ENCODE measurements at regions not wholly inside any gene's neighbourhood (a gene's known extent, or its start where the extent isn't known, plus 50 kb on each side); places are given as distances from the start of the nearest gene placed in this dataset.

GRCh38 chr9:80691229-80691628 is 998.1 kb downstream of the TLE1 start:
- Histone ChIP-seq H3K14ac (ENCODE audit: insufficient read length) (no peak overlapping the region), H2BK5ac (ENCODE audit: low read depth, low read length) (no peak overlapping the region), H2AFZ (ENCODE audit: low read length) (no peak overlapping the region), H3K4me3 (ENCODE audit: extremely low read depth in 1 of 4, insufficient read depth in 2 of 4, low read depth in 3 of 4, low read length in 4 of 4) (no peak overlapping the region), H3K4me2 (ENCODE audit: insufficient read depth in 1 of 2, low read depth in 2 of 2, low read length in 2 of 2) (no peak overlapping the region), H3K18ac (ENCODE audit: extremely low read depth, low read length) (no peak overlapping the region), H3K56ac (replicated peaks; ENCODE audit: insufficient read length, low read depth, low read length) (no peak overlapping the region), H3K4ac (replicated peaks; ENCODE audit: insufficient read length, low read depth, low read length) (no peak overlapping the region), H3K27me3 (replicated peaks in 1 of 4; ENCODE audit: control insufficient read depth in 3 of 4, extremely low read depth in 1 of 4, insufficient read depth in 3 of 4, low read length in 3 of 4) (no peaks in the 10 kb centered on the region), H2BK120ac (replicated peaks; ENCODE audit: low read depth, low read length) (no peak overlapping the region), H4K20me1 (replicated peaks in 1 of 2; ENCODE audit: control insufficient read depth in 1 of 2, insufficient read depth in 2 of 2, low read length in 2 of 2) (no peaks in the 10 kb centered on the region), H3K36me3 (ENCODE audit: control insufficient read depth in 2 of 4, insufficient read depth in 4 of 4, low read length in 3 of 4) (no peaks in the 10 kb centered on the region), H3K23me2 (ENCODE audit: low read depth, low read length) (no peaks in the 10 kb centered on the region), H3K79me2 (ENCODE audit: control insufficient read depth in 1 of 2, insufficient read depth in 2 of 2, low read length in 2 of 2) (no peaks in the 10 kb centered on the region), H4K5ac (ENCODE audit: insufficient read length, low read depth, low read length) (no peak overlapping the region), H3K9ac (replicated peaks in 1 of 4; ENCODE audit: extremely low read depth in 1 of 4, low read depth in 3 of 4, low read length in 3 of 4) (no peak overlapping the region), H4K91ac (replicated peaks; ENCODE audit: insufficient read length, low read length) (no peak overlapping the region), H3K4me1 (replicated peaks in 1 of 4; ENCODE audit: control insufficient read depth in 3 of 4, insufficient read depth in 4 of 4, low read length in 3 of 4) (no peaks in the 10 kb centered on the region), H3K27ac (ENCODE audit: low read depth, low read length) (no peak overlapping the region), H3K79me1 (ENCODE audit: low read depth, low read length) (no peaks in the 10 kb centered on the region), H4K8ac (ENCODE audit: extremely low read depth, insufficient read depth, low read length) (no peak overlapping the region), H2BK12ac (ENCODE audit: low read depth, low read length) (no peak overlapping the region), H2BK20ac (ENCODE audit: low read length) (no peak overlapping the region), H2BK15ac (ENCODE audit: low read length) (no peak overlapping the region), H3K23ac (ENCODE audit: insufficient read length) (no peak overlapping the region), H3K9me3 (ENCODE audit: insufficient read depth in 2 of 2, low read depth in 1 of 2, low read length in 1 of 2) (no peaks in the 10 kb centered on the region; a peak in 1 of 4 replicates), H2AK5ac (ENCODE audit: low read depth, low read length) (no peak overlapping the region)
- ChIA-PET POLR2A (ENCODE audit: partially characterized antibody) (no interaction called here), CTCF (ENCODE audit: partially characterized antibody) (interaction anchor here (0.6 kb wide), 1 partner anchor 1271 kb away, joined by 3 read pairs; no protein-coding TSS in a partner anchor)
- DNase-seq (ENCODE audit: low read depth in 1 of 2, low spot score in 2 of 2), result no peak
- FAIRE-seq, result no peak
- TF ChIP-seq TCF12 (IDR thresholded peaks at IDR 0.05; ENCODE audit: low read depth, low read length) (no peak), SP1 (IDR thresholded peaks at IDR 0.05; ENCODE audit: low read depth, low read length) (no peak), POU5F1 (IDR thresholded peaks at IDR 0.05; ENCODE audit: low read depth, low read length) (no peak), TAF1 (IDR thresholded peaks at IDR 0.05; ENCODE audit: low read depth, low read length) (no peak), USF2 (IDR thresholded peaks at IDR 0.05; ENCODE audit: low read length) (no peak), CHD1 (IDR thresholded peaks at IDR 0.05; ENCODE audit: low read depth, low read length) (no peak), RNF2 (IDR thresholded peaks at IDR 0.05; ENCODE audit: borderline replicate concordance, low read depth, low read length, missing control alignments, poor library complexity, severe bottlenecking) (no peak), NANOG (IDR thresholded peaks at IDR 0.05; ENCODE audit: insufficient read depth, low read depth, low read length, poor library complexity, severe bottlenecking) (no peak), BACH1 (IDR thresholded peaks at IDR 0.05; ENCODE audit: low read length) (no peak), CBX5 (IDR thresholded peaks at IDR 0.05; ENCODE audit: low read depth, low read length) (no peak), EP300 (IDR thresholded peaks at IDR 0.05; ENCODE audit: borderline replicate concordance in 1 of 2, low read depth in 2 of 2, low read length in 2 of 2) (no peak), KDM5A (IDR thresholded peaks at IDR 0.05; ENCODE audit: low read length) (no peak), RFX5 (IDR thresholded peaks at IDR 0.05; ENCODE audit: borderline replicate concordance, low read depth, low read length) (no peak), SIX5 (IDR thresholded peaks at IDR 0.05; ENCODE audit: low read depth, low read length) (no peak), HDAC2 (IDR thresholded peaks at IDR 0.05; ENCODE audit: borderline replicate concordance in 1 of 2, low read depth in 2 of 2, low read length in 2 of 2) (no peak)
